GM23338 (cell line): ENCODE measurements at regions not wholly inside any gene's neighbourhood (a gene's known extent, or its start where the extent isn't known, plus 50 kb on each side); places are given as distances from the start of the nearest gene placed in this dataset.

Experiments used
- ATAC-seq: fragments of 200-7000 bp; cut with Tn5 transposase; 3 replicates; pipeline ENCODE4 v1.9.1; 2020
- DNase-seq: peaks from one replicate; pipeline ENCODE4 v3.0.0-alpha.2; 2015; ENCODE audit warnings: low spot score
- H2AFZ ChIP-seq: fragments of 200-600 bp; sonication (generic); 2 replicates; pipeline ENCODE4 v1.8.0; 2016; ENCODE audit warnings: antibody characterized with exemption, mild to moderate bottlenecking, moderate library complexity
- H3F3A ChIP-seq: fragments of 200-600 bp; sonication (generic); replicated peaks from 2 replicates; pipeline ENCODE4 v1.8.0; 2017; ENCODE audit warnings: antibody characterized with exemption, mixed run types, low read depth
- H3K27ac ChIP-seq: fragments of 200-600 bp; sonication (generic); 2 replicates; pipeline ENCODE4 v1.6.1; 2016; ENCODE audit warnings: low read depth
- H3K27me3 ChIP-seq: fragments of 200-600 bp; sonication (generic); 2 replicates; pipeline ENCODE4 v1.8.0; 2016; ENCODE audit warnings: mild to moderate bottlenecking, mixed run types, moderate library complexity; ENCODE audit not compliant: insufficient read depth
- H3K36me3 ChIP-seq: fragments of 200-600 bp; sonication (generic); 2 replicates; pipeline ENCODE4 v1.8.0; 2016; ENCODE audit warnings: mild to moderate bottlenecking; ENCODE audit not compliant: insufficient read depth
- H3K4me1 ChIP-seq: fragments of 200-600 bp; sonication (generic); 2 replicates; pipeline ENCODE4 v1.8.0; 2016; ENCODE audit warnings: mild to moderate bottlenecking, moderate library complexity; ENCODE audit not compliant: insufficient read depth
- H3K4me2 ChIP-seq: fragments of 200-600 bp; sonication (generic); 2 replicates; pipeline ENCODE4 v1.7.1; 2017; ENCODE audit warnings: mixed run types
- H3K4me3 ChIP-seq: fragments of 200-600 bp; sonication (generic); 2 replicates; pipeline ENCODE4 v1.6.1; 2016; ENCODE audit warnings: mixed run types
- H3K79me2 ChIP-seq: fragments of 200-600 bp; sonication (generic); replicated peaks from 2 replicates; pipeline ENCODE4 v1.8.0; 2017; ENCODE audit warnings: mild to moderate bottlenecking; ENCODE audit not compliant: insufficient read depth
- H3K9me2 ChIP-seq: fragments of 200-600 bp; sonication (generic); 2 replicates; pipeline ENCODE4 v1.8.0; 2017; ENCODE audit not compliant: insufficient read depth
- H4K20me1 ChIP-seq: fragments of 200-600 bp; sonication (generic); replicated peaks from 2 replicates; pipeline ENCODE4 v1.8.0; 2017; ENCODE audit warnings: mild to moderate bottlenecking; ENCODE audit not compliant: insufficient read depth
- H3K27ac Mint-ChIP-seq: 2 replicates; pipeline ENCODE4 v1.8.0; 2020; ENCODE audit warnings: inconsistent platforms, mild to moderate bottlenecking, moderate library complexity, mixed read lengths
- H3K27me3 Mint-ChIP-seq: 3 replicates; pipeline ENCODE4 v1.8.0; 2022; ENCODE audit warnings: low read depth, mild to moderate bottlenecking, moderate library complexity, mixed read lengths, inconsistent platforms; ENCODE audit not compliant: insufficient read depth, poor library complexity
- H3K36me3 Mint-ChIP-seq: 3 replicates; pipeline ENCODE4 v1.8.0; 2021; ENCODE audit warnings: low read depth, mild to moderate bottlenecking, inconsistent platforms, moderate library complexity, mixed read lengths
- H3K4me1 Mint-ChIP-seq: 3 replicates; pipeline ENCODE4 v1.8.0; 2020; ENCODE audit warnings: mild to moderate bottlenecking, inconsistent platforms, mixed read lengths
- H3K4me3 Mint-ChIP-seq: 3 replicates; pipeline ENCODE4 v1.8.0; 2021; ENCODE audit warnings: moderate library complexity, mild to moderate bottlenecking, inconsistent platforms, mixed read lengths
- H3K9me3 Mint-ChIP-seq: 3 replicates; pipeline ENCODE4 v1.8.0; 2020; ENCODE audit warnings: moderate library complexity, mild to moderate bottlenecking, inconsistent platforms, mixed read lengths
- CREB1 ChIP-seq: fragments of 250-450 bp; sonication (Bioruptor Pico); IDR thresholded peaks from 2 replicates; pipeline ENCODE4 v1.5.0; 2020; ENCODE audit warnings: low read depth, mild to moderate bottlenecking, moderate library complexity
- CTCF ChIP-seq, 2 experiments: fragments of 200-600 bp in 1 of 2; sonication (generic) in 1 of 2; conservative IDR thresholded peaks; 2 replicates each; pipeline versions ENCODE4 v1.5.1 to v1.6.1; 2016 to 2017; ENCODE audit warnings: antibody characterized with exemption in 2 of 2, low read depth in 2 of 2, mild to moderate bottlenecking in 2 of 2, moderate library complexity in 1 of 2
- EZH2phosphoT487 ChIP-seq: fragments of 200-600 bp; sonication (generic); IDR thresholded peaks from one replicate; pipeline ENCODE4 v1.8.1; 2018; ENCODE audit warnings: antibody characterized with exemption; ENCODE audit not compliant: unreplicated experiment
- JUNB ChIP-seq: IDR thresholded peaks from one replicate; pipeline ENCODE4 v1.6.1; 2016; ENCODE audit warnings: antibody characterized with exemption; ENCODE audit not compliant: unreplicated experiment
- POLR2AphosphoS5 ChIP-seq: IDR thresholded peaks from 2 replicates; pipeline ENCODE4 v1.6.1; 2016; ENCODE audit warnings: antibody characterized with exemption, low read depth
- REST ChIP-seq: IDR thresholded peaks from one replicate; pipeline ENCODE4 v1.6.1; 2018; ENCODE audit warnings: antibody characterized with exemption; ENCODE audit not compliant: unreplicated experiment
- ZNF114 ChIP-seq: fragments of 250-450 bp; sonication (Bioruptor Pico); IDR thresholded peaks from 2 replicates; pipeline ENCODE4 v1.5.0; 2020; ENCODE audit warnings: mild to moderate bottlenecking, moderate library complexity
- ZNF462 ChIP-seq: fragments of 250-450 bp; sonication (Bioruptor Pico); IDR thresholded peaks from 2 replicates; pipeline ENCODE4 v1.5.0; 2020; ENCODE audit warnings: mild to moderate bottlenecking, moderate library complexity
- TF ChIP-seq, protein P1 (sequence below): IDR thresholded peaks from 2 replicates; pipeline ENCODE4 v1.6.1; 2016; ENCODE audit warnings: antibody characterized with exemption

- H3K27ac Mint-ChIP-seq = no peak overlapping the region
- peaks cover 4% of the 10 kb centered on the region; the same call in 1 of the 3 replicates for H3K4me1 Mint-ChIP-seq
- Histone ChIP-seq H3K4me1 (no peaks in the 10 kb centered on the region), H3K4me2 (no peak overlapping the region), H4K20me1 (no peaks in the 10 kb centered on the region), H3K27ac (no peak overlapping the region), H3K36me3 (no peaks in the 10 kb centered on the region), H3K79me2 (no peaks in the 10 kb centered on the region), H3F3A (no peaks in the 10 kb centered on the region), H3K4me3 (no peak overlapping the region), H2AFZ (no peak overlapping the region), H3K27me3 (no peaks in the 10 kb centered on the region), H3K9me2 (peaks cover 2% of the 10 kb centered on the region; the same call in 1 of the 2 replicates)
- DNase-seq (no peak), ATAC-seq (no peak)
- TF ChIP-seq ZNF462 (no peak), ZNF114 (no peak), REST (no peak), EZH2phosphoT487 (no peak), POLR2AphosphoS5 (no peak), JUNB (no peak), CTCF (conservative IDR thresholded peaks at IDR 0.05; ENCODE audit: low read depth in 2 of 2) (no peak), CREB1 (CRISPR knock-in tag) (no peak)
- TF ChIP-seq, protein P1, sequence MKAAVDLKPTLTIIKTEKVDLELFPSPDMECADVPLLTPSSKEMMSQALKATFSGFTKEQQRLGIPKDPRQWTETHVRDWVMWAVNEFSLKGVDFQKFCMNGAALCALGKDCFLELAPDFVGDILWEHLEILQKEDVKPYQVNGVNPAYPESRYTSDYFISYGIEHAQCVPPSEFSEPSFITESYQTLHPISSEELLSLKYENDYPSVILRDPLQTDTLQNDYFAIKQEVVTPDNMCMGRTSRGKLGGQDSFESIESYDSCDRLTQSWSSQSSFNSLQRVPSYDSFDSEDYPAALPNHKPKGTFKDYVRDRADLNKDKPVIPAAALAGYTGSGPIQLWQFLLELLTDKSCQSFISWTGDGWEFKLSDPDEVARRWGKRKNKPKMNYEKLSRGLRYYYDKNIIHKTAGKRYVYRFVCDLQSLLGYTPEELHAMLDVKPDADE = no peak
- H3K9me3 Mint-ChIP-seq = no peaks in the 10 kb centered on the region
- H3K27me3 Mint-ChIP-seq = no peaks in the 10 kb centered on the region
- H3K4me3 Mint-ChIP-seq = no peak overlapping the region
- H3K36me3 Mint-ChIP-seq = no peaks in the 10 kb centered on the region
Measured at GRCh38 chr9:28086881-28087280, 513.6 kb upstream of the C9orf72 start.
